T-cell (primary cell): ENCODE measurements at regions not wholly inside any gene's neighbourhood (a gene's known extent, or its start where the extent isn't known, plus 50 kb on each side); places are given as distances from the start of the nearest gene placed in this dataset.

Experiments used
- ATAC-seq, 4 experiments: fragments of 200-7000 bp in 3 of 4; fragments of 150-1000 bp in 1 of 4; cut with Tn5 transposase; replicated peaks in 1 of 4; 1 replicate in 3 of 4; 2 replicates in 1 of 4; pipeline ENCODE4 v1.10.0; 2021; ENCODE audit warnings: moderate library complexity in 3 of 4, mild to moderate bottlenecking in 2 of 4, moderate number of reproducible peaks in 1 of 4
- CTCF ChIA-PET, 2 donors: fragments of 300-600 bp; sonication (Branson Sonifier 250); formaldehyde crosslinking; loops; one replicate each; lab custom pipeline; 2022; ENCODE audit warnings: antibody characterized with exemption in 2 of 2; lab: Charles Lee
- POLR2A ChIA-PET, 2 donors: fragments of 300-600 bp; sonication (Branson Sonifier 250); formaldehyde crosslinking; loops; one replicate each; lab custom pipeline; 2022; ENCODE audit warnings: antibody characterized with exemption in 2 of 2; lab: Charles Lee
- DNase-seq, 35 experiments: peaks; one replicate each; pipeline versions ENCODE4 v3.0.0 to v3.0.0-alpha.2; 2013 to 2023
- H3K27ac ChIP-seq: one replicate; pipeline ENCODE4 v1.5.1; 2013; ENCODE audit warnings: low read length
- H3K27me3 ChIP-seq, 2 experiments: replicated peaks in 1 of 2; 1 replicate in 1 of 2; 2 replicates in 1 of 2; pipeline versions ENCODE4 v1.6.1 to v1.7.0; 2013; ENCODE audit warnings: low read length in 1 of 2, mixed read lengths in 1 of 2; ENCODE audit not compliant: control insufficient read depth in 2 of 2, insufficient read depth in 2 of 2; ENCODE audit errors: extremely low read depth in 1 of 2
- H3K36me3 ChIP-seq, 2 donors: 1 replicate in 1 of 2; 2 replicates in 1 of 2; pipeline versions ENCODE4 v1.6.1 to v1.7.0; 2013; ENCODE audit warnings: low read length in 1 of 2; ENCODE audit not compliant: control insufficient read depth in 2 of 2, insufficient read depth in 1 of 2; ENCODE audit errors: extremely low read depth in 1 of 2
- H3K4me1 ChIP-seq, 2 experiments: 1 replicate in 1 of 2; 2 replicates in 1 of 2; pipeline versions ENCODE4 v1.6.1 to v1.7.0; 2013; ENCODE audit warnings: low read length in 2 of 2, mixed read lengths in 1 of 2; ENCODE audit not compliant: insufficient read depth in 2 of 2, control insufficient read depth in 1 of 2; ENCODE audit errors: extremely low read depth in 1 of 2
- H3K4me3 ChIP-seq, 2 donors: 1 replicate in 1 of 2; 2 replicates in 1 of 2; pipeline versions ENCODE4 v1.5.1 to v1.7.0; 2013; ENCODE audit warnings: mild to moderate bottlenecking in 2 of 2, low read length in 1 of 2, moderate library complexity in 1 of 2; ENCODE audit not compliant: control insufficient read depth in 1 of 2; ENCODE audit errors: extremely low read depth in 1 of 2
- H3K9me3 ChIP-seq: 2 replicates; pipeline ENCODE4 v1.7.0; 2013
- H3K27ac Mint-ChIP-seq, 2 donors: one replicate each; pipeline ENCODE4 v1.8.0; 2020 to 2021; ENCODE audit warnings: mild to moderate bottlenecking in 2 of 2, mixed read lengths in 2 of 2
- H3K27me3 Mint-ChIP-seq, 2 donors: one replicate each; pipeline ENCODE4 v1.8.0; 2021 to 2022; ENCODE audit warnings: mixed read lengths in 2 of 2
- H3K36me3 Mint-ChIP-seq: one replicate; pipeline ENCODE4 v1.8.0; 2021; ENCODE audit warnings: mixed read lengths
- H3K4me1 Mint-ChIP-seq, 3 donors: one replicate each; pipeline ENCODE4 v1.8.0; 2020 to 2022; ENCODE audit warnings: mixed read lengths in 3 of 3, mild to moderate bottlenecking in 1 of 3
- H3K4me3 Mint-ChIP-seq, 3 donors: one replicate each; pipeline ENCODE4 v1.8.0; 2020 to 2022; ENCODE audit warnings: mild to moderate bottlenecking in 3 of 3, mixed read lengths in 3 of 3, moderate library complexity in 3 of 3
- H3K9me3 Mint-ChIP-seq, 3 donors: one replicate each; pipeline ENCODE4 v1.8.0; 2020 to 2022; ENCODE audit warnings: mixed read lengths in 3 of 3
- WGBS: methylation state at CpG from one replicate; pipeline ENCODE4 v1.1.5; 2013; ENCODE audit warnings: missing lambda C conversion rate; ENCODE audit not compliant: insufficient coverage; 5-methylcytosine and 5-hydroxymethylcytosine counted together

GRCh38 chr2:145007960-145008263, 488.0 kb upstream of the ZEB2 start:
- no peaks in the 10 kb centered on the region for H3K27me3 ChIP-seq
- no peaks in the 10 kb centered on the region for H3K9me3 ChIP-seq
- H3K36me3 ChIP-seq: no peaks in the 10 kb centered on the region
- H3K27ac ChIP-seq: no peak overlapping the region
- ChIA-PET CTCF (no interaction called here), POLR2A (no interaction called here)
- DNase-seq (no peak), ATAC-seq (no peak)
- no peaks in the 10 kb centered on the region for H3K4me1 Mint-ChIP-seq
- H3K4me3 Mint-ChIP-seq: no peak overlapping the region
- no peak overlapping the region for H3K27ac Mint-ChIP-seq
- no peaks in the 10 kb centered on the region for H3K4me1 ChIP-seq
- no peaks in the 10 kb centered on the region for H3K27me3 Mint-ChIP-seq
- H3K36me3 Mint-ChIP-seq: no peaks in the 10 kb centered on the region
- no peak overlapping the region for H3K4me3 ChIP-seq
- no peaks in the 10 kb centered on the region for H3K9me3 Mint-ChIP-seq

GRCh38 chr2:145007093-145007959, 487.4 kb upstream of the ZEB2 start:
- Mint-ChIP-seq H3K9me3 (no peaks in the 10 kb centered on the region), H3K4me3 (no peak overlapping the region), H3K4me1 (no peaks in the 10 kb centered on the region), H3K27me3 (no peaks in the 10 kb centered on the region), H3K27ac (no peak overlapping the region), H3K36me3 (no peaks in the 10 kb centered on the region)
- H3K36me3 ChIP-seq: no peaks in the 10 kb centered on the region
- CTCF ChIA-PET: no interaction called here
- POLR2A ChIA-PET: no interaction called here
- H3K4me3 ChIP-seq: no peak overlapping the region
- ATAC-seq (no peak), DNase-seq (no peak)
- 92% methylated on average over 4 of the region's 13 CpGs for WGBS
- no peaks in the 10 kb centered on the region for H3K4me1 ChIP-seq
- no peaks in the 10 kb centered on the region for H3K27me3 ChIP-seq
- no peaks in the 10 kb centered on the region for H3K9me3 ChIP-seq
- H3K27ac ChIP-seq: no peak overlapping the region

- Histone ChIP-seq H3K9me3 (no peaks in the 10 kb centered on the region), H3K36me3 (no peaks in the 10 kb centered on the region), H3K4me3 (no peak overlapping the region), H3K27me3 (no peaks in the 10 kb centered on the region), H3K27ac (no peak overlapping the region), H3K4me1 (no peaks in the 10 kb centered on the region)
- ChIA-PET CTCF (no interaction called here), POLR2A (no interaction called here)
- 88% methylated on average over 1 of the region's 1 CpG for WGBS
- Mint-ChIP-seq H3K9me3 (no peaks in the 10 kb centered on the region), H3K36me3 (no peaks in the 10 kb centered on the region), H3K27ac (no peak overlapping the region), H3K27me3 (peaks cover 0 to 5% of the 10 kb centered on the region in 2 donors), H3K4me3 (no peak overlapping the region), H3K4me1 (no peaks in the 10 kb centered on the region)
- ATAC-seq (no peak), DNase-seq (no peak)
These were observed 482.7 kb upstream of the ZEB2 start for GRCh38 chr2:145002624-145003023.

- Mint-ChIP-seq H3K36me3 (no peaks in the 10 kb centered on the region), H3K27ac (no peak overlapping the region), H3K9me3 (no peaks in the 10 kb centered on the region), H3K27me3 (peaks cover 0 to 5% of the 10 kb centered on the region in 2 donors), H3K4me1 (no peaks in the 10 kb centered on the region), H3K4me3 (no peak overlapping the region)
- Histone ChIP-seq H3K27ac (no peak overlapping the region), H3K9me3 (no peaks in the 10 kb centered on the region), H3K4me1 (no peaks in the 10 kb centered on the region), H3K4me3 (no peak overlapping the region), H3K27me3 (no peaks in the 10 kb centered on the region), H3K36me3 (no peaks in the 10 kb centered on the region)
- DNase-seq (no peak), ATAC-seq (no peak)
- ChIA-PET CTCF (no interaction called here), POLR2A (no interaction called here)
These were observed 480.5 kb upstream of the ZEB2 start for GRCh38 chr2:145000376-145000775.

GRCh38 chr2:144999936-145000335, 480.0 kb upstream of the ZEB2 start:
- no peaks in the 10 kb centered on the region for H3K36me3 Mint-ChIP-seq
- no peak overlapping the region for H3K27ac Mint-ChIP-seq
- peaks cover 0 to 5% of the 10 kb centered on the region in 2 donors for H3K27me3 Mint-ChIP-seq
- no peaks in the 10 kb centered on the region for H3K36me3 ChIP-seq
- no peaks in the 10 kb centered on the region for H3K27me3 ChIP-seq
- no peaks in the 10 kb centered on the region for H3K4me1 ChIP-seq
- H3K27ac ChIP-seq: no peak overlapping the region
- no CpG with 5 or more reads among the region's 1 CpG for WGBS
- ChIA-PET POLR2A (no interaction called here), CTCF (no interaction called here)
- no peak overlapping the region for H3K4me3 ChIP-seq
- DNase-seq: no peak
- H3K9me3 ChIP-seq: no peaks in the 10 kb centered on the region
- H3K4me1 Mint-ChIP-seq: no peaks in the 10 kb centered on the region
- no peaks in the 10 kb centered on the region for H3K9me3 Mint-ChIP-seq
- no peak for ATAC-seq
- no peak overlapping the region for H3K4me3 Mint-ChIP-seq

GRCh38 chr2:144999071-144999875, 479.4 kb upstream of the ZEB2 start:
- no peak overlapping the region for H3K4me3 Mint-ChIP-seq
- no peaks in the 10 kb centered on the region for H3K4me1 ChIP-seq
- 70% methylated on average over 2 of the region's 7 CpGs for WGBS
- no peaks in the 10 kb centered on the region for H3K27me3 ChIP-seq
- CTCF ChIA-PET: no interaction called here
- POLR2A ChIA-PET: no interaction called here
- peaks cover 0 to 5% of the 10 kb centered on the region in 2 donors for H3K27me3 Mint-ChIP-seq
- H3K36me3 ChIP-seq: no peaks in the 10 kb centered on the region
- no peak overlapping the region for H3K27ac ChIP-seq
- no peaks in the 10 kb centered on the region for H3K36me3 Mint-ChIP-seq
- no peaks in the 10 kb centered on the region for H3K9me3 ChIP-seq
- H3K9me3 Mint-ChIP-seq: no peaks in the 10 kb centered on the region
- ATAC-seq (no peak), DNase-seq (no peak)
- H3K27ac Mint-ChIP-seq: no peak overlapping the region
- no peak overlapping the region for H3K4me3 ChIP-seq
- H3K4me1 Mint-ChIP-seq: no peaks in the 10 kb centered on the region
